ENCODE measurements at regions not wholly inside any gene's neighbourhood (a gene's known extent, or its start where the extent isn't known, plus 50 kb on each side); places are given as distances from the start of the nearest gene placed in this dataset.

DNA sequence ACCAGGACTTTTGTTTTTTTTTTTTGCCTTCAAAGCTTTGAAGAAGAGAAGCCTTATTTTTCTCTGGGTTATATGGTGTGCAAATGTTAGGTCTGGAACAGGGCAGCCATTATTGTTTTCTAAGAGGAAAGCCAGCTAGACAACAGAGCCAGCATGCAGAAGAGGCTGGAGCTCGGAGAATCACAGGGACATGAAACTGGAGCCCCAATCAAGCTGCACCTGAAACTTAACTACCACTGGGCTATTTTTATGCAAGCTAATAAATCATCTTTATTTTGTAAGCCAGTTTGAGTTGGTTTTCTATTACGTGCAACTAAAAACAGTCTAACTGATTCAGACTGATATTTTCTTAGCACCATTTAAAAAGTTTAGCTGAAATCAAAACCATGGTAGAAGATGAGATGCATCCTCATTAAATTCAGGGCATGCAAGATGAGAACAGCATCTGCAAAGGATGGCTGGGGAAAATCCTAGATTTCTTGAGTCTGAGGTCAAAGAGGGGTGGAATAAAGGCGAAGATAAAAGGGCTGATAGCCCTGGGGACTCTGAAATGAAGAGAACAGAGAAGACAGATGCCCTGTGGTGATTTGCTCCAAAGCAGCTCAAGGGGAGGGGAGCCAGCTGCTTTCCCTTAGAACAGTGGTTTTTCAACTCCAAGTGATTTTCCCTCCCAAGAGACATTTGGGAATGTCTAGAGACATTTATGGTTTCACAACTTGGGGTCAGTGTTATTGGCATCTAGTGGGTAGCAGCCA is 177.1 kb upstream of the WSCD1 start:
- TF ChIP-seq, protein P1, sequence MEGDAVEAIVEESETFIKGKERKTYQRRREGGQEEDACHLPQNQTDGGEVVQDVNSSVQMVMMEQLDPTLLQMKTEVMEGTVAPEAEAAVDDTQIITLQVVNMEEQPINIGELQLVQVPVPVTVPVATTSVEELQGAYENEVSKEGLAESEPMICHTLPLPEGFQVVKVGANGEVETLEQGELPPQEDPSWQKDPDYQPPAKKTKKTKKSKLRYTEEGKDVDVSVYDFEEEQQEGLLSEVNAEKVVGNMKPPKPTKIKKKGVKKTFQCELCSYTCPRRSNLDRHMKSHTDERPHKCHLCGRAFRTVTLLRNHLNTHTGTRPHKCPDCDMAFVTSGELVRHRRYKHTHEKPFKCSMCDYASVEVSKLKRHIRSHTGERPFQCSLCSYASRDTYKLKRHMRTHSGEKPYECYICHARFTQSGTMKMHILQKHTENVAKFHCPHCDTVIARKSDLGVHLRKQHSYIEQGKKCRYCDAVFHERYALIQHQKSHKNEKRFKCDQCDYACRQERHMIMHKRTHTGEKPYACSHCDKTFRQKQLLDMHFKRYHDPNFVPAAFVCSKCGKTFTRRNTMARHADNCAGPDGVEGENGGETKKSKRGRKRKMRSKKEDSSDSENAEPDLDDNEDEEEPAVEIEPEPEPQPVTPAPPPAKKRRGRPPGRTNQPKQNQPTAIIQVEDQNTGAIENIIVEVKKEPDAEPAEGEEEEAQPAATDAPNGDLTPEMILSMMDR (IDR thresholded peaks at IDR 0.05; ENCODE audit: insufficient read depth, low read depth, low read length), result no peak
- no peak for TF ChIP-seq EZH2 (IDR thresholded peaks at IDR 0.05; ENCODE audit: insufficient read depth, low read length)
